ENCODE measurements at regions not wholly inside any gene's neighbourhood (a gene's known extent, or its start where the extent isn't known, plus 50 kb on each side); places are given as distances from the start of the nearest gene placed in this dataset.

GRCh38 chr5:148735301-148735835 lies 81.0 kb upstream of the HTR4 start:
- no peak for TF ChIP-seq POLR2A (IDR thresholded peaks at IDR 0.05)
- TF ChIP-seq CTCF (IDR thresholded peaks at IDR 0.05 in 4 of 5, conservative IDR thresholded peaks at IDR 0.05 in 1 of 5), result no peak

Data from gastrocnemius medialis (tissue), 4 donors.